ENCODE measurements at regions not wholly inside any gene's neighbourhood (a gene's known extent, or its start where the extent isn't known, plus 50 kb on each side); places are given as distances from the start of the nearest gene placed in this dataset.

DNA sequence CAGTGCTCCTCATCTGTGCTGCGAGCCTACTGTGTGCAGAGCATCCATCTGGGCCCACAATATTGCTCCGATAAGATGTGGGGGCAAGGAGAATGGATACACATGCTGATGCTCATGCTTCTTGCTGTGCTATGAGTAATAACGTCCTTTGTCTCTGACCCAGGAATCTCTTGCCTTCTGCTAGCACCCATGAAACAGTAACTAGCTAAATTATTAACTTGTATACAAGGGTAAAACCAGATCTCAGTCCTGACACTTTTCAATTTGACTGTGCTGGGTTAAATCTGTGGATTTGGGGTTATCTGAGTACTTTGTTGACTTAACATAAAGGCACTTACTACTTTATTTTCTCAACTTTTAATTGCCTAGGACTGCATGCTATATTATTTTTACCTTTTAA lies 357.6 kb downstream of the SLC4A3 start:
- TF ChIP-seq, protein P1, sequence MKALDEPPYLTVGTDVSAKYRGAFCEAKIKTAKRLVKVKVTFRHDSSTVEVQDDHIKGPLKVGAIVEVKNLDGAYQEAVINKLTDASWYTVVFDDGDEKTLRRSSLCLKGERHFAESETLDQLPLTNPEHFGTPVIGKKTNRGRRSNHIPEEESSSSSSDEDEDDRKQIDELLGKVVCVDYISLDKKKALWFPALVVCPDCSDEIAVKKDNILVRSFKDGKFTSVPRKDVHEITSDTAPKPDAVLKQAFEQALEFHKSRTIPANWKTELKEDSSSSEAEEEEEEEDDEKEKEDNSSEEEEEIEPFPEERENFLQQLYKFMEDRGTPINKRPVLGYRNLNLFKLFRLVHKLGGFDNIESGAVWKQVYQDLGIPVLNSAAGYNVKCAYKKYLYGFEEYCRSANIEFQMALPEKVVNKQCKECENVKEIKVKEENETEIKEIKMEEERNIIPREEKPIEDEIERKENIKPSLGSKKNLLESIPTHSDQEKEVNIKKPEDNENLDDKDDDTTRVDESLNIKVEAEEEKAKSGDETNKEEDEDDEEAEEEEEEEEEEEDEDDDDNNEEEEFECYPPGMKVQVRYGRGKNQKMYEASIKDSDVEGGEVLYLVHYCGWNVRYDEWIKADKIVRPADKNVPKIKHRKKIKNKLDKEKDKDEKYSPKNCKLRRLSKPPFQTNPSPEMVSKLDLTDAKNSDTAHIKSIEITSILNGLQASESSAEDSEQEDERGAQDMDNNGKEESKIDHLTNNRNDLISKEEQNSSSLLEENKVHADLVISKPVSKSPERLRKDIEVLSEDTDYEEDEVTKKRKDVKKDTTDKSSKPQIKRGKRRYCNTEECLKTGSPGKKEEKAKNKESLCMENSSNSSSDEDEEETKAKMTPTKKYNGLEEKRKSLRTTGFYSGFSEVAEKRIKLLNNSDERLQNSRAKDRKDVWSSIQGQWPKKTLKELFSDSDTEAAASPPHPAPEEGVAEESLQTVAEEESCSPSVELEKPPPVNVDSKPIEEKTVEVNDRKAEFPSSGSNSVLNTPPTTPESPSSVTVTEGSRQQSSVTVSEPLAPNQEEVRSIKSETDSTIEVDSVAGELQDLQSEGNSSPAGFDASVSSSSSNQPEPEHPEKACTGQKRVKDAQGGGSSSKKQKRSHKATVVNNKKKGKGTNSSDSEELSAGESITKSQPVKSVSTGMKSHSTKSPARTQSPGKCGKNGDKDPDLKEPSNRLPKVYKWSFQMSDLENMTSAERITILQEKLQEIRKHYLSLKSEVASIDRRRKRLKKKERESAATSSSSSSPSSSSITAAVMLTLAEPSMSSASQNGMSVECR (CRISPR knock-in tag; IDR thresholded peaks at IDR 0.05; ENCODE audit: borderline replicate concordance) = no peak
- TF ChIP-seq, protein P2, sequence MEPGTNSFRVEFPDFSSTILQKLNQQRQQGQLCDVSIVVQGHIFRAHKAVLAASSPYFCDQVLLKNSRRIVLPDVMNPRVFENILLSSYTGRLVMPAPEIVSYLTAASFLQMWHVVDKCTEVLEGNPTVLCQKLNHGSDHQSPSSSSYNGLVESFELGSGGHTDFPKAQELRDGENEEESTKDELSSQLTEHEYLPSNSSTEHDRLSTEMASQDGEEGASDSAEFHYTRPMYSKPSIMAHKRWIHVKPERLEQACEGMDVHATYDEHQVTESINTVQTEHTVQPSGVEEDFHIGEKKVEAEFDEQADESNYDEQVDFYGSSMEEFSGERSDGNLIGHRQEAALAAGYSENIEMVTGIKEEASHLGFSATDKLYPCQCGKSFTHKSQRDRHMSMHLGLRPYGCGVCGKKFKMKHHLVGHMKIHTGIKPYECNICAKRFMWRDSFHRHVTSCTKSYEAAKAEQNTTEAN (CRISPR knock-in tag; IDR thresholded peaks at IDR 0.05) = no peak
- TF ChIP-seq, protein P3, sequence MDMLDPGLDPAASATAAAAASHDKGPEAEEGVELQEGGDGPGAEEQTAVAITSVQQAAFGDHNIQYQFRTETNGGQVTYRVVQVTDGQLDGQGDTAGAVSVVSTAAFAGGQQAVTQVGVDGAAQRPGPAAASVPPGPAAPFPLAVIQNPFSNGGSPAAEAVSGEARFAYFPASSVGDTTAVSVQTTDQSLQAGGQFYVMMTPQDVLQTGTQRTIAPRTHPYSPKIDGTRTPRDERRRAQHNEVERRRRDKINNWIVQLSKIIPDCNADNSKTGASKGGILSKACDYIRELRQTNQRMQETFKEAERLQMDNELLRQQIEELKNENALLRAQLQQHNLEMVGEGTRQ (CRISPR knock-in tag; IDR thresholded peaks at IDR 0.05) = no peak
- TF ChIP-seq, protein P4, sequence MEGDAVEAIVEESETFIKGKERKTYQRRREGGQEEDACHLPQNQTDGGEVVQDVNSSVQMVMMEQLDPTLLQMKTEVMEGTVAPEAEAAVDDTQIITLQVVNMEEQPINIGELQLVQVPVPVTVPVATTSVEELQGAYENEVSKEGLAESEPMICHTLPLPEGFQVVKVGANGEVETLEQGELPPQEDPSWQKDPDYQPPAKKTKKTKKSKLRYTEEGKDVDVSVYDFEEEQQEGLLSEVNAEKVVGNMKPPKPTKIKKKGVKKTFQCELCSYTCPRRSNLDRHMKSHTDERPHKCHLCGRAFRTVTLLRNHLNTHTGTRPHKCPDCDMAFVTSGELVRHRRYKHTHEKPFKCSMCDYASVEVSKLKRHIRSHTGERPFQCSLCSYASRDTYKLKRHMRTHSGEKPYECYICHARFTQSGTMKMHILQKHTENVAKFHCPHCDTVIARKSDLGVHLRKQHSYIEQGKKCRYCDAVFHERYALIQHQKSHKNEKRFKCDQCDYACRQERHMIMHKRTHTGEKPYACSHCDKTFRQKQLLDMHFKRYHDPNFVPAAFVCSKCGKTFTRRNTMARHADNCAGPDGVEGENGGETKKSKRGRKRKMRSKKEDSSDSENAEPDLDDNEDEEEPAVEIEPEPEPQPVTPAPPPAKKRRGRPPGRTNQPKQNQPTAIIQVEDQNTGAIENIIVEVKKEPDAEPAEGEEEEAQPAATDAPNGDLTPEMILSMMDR (IDR thresholded peaks at IDR 0.05) = no peak
- TF ChIP-seq TCF7 (CRISPR knock-in tag; IDR thresholded peaks at IDR 0.05; ENCODE audit: low read depth) = no peak
- no peak for TF ChIP-seq SMAD4 (CRISPR knock-in tag; IDR thresholded peaks at IDR 0.05)
- TF ChIP-seq JUN (CRISPR knock-in tag; IDR thresholded peaks at IDR 0.05) = no peak
- TF ChIP-seq, protein P5, sequence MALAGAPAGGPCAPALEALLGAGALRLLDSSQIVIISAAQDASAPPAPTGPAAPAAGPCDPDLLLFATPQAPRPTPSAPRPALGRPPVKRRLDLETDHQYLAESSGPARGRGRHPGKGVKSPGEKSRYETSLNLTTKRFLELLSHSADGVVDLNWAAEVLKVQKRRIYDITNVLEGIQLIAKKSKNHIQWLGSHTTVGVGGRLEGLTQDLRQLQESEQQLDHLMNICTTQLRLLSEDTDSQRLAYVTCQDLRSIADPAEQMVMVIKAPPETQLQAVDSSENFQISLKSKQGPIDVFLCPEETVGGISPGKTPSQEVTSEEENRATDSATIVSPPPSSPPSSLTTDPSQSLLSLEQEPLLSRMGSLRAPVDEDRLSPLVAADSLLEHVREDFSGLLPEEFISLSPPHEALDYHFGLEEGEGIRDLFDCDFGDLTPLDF (CRISPR knock-in tag; IDR thresholded peaks at IDR 0.05) = no peak
- no peak for TF ChIP-seq FOXK1 (CRISPR knock-in tag; IDR thresholded peaks at IDR 0.05)
- TF ChIP-seq NFE2L1 (CRISPR knock-in tag; IDR thresholded peaks at IDR 0.05) = no peak
- no peak for TF ChIP-seq JAZF1 (CRISPR knock-in tag; IDR thresholded peaks at IDR 0.05)

All from WTC11 (cell line).